GM12878 (cell line): ENCODE measurements at regions not wholly inside any gene's neighbourhood (a gene's known extent, or its start where the extent isn't known, plus 50 kb on each side); places are given as distances from the start of the nearest gene placed in this dataset.

Experiments used
- CHD4 ChIP-seq: fragments of 200-600 bp; sonication (generic); IDR thresholded peaks from 2 replicates; pipeline ENCODE4 v1.6.1; 2016; ENCODE audit warnings: mild to moderate bottlenecking
- CTCF ChIP-seq, 3 experiments: IDR thresholded peaks in 2 of 3; conservative IDR thresholded peaks in 1 of 3; 2 replicates each; pipeline ENCODE4 v1.5.1; 2011; ENCODE audit warnings: low read depth in 3 of 3, low read length in 3 of 3, mild to moderate bottlenecking in 3 of 3, control low read depth in 2 of 3, moderate library complexity in 2 of 3, inconsistent platforms in 1 of 3, mixed read lengths in 1 of 3; ENCODE audit not compliant: control insufficient read depth in 2 of 3, insufficient read depth in 1 of 3; ENCODE audit errors: extremely low read depth in 1 of 3
- USF2 ChIP-seq: IDR thresholded peaks from 2 replicates; pipeline ENCODE4 v1.6.1; 2011; ENCODE audit warnings: low read depth, low read length, improper control_type of control experiment, borderline replicate concordance
- WRNIP1 ChIP-seq: IDR thresholded peaks from 2 replicates; pipeline ENCODE4 v1.6.1; 2011; ENCODE audit warnings: low read depth, low read length, improper control_type of control experiment, borderline replicate concordance

GRCh38 chr2:228318218-228318617, 136.7 kb upstream of the SPHKAP start:
- TF ChIP-seq CTCF (IDR thresholded peaks at IDR 0.05 in 2 of 3, conservative IDR thresholded peaks at IDR 0.05 in 1 of 3; ENCODE audit: control insufficient read depth in 2 of 3, extremely low read depth in 1 of 3, insufficient read depth in 1 of 3, low read depth in 3 of 3, low read length in 3 of 3) (peak; percentile 36 to 48 (median 45); a peak in 4 of 6 replicates), WRNIP1 (no peak), USF2 (no peak), CHD4 (no peak)
